ENCODE measurements at regions not wholly inside any gene's neighbourhood (a gene's known extent, or its start where the extent isn't known, plus 50 kb on each side); places are given as distances from the start of the nearest gene placed in this dataset.

DNA sequence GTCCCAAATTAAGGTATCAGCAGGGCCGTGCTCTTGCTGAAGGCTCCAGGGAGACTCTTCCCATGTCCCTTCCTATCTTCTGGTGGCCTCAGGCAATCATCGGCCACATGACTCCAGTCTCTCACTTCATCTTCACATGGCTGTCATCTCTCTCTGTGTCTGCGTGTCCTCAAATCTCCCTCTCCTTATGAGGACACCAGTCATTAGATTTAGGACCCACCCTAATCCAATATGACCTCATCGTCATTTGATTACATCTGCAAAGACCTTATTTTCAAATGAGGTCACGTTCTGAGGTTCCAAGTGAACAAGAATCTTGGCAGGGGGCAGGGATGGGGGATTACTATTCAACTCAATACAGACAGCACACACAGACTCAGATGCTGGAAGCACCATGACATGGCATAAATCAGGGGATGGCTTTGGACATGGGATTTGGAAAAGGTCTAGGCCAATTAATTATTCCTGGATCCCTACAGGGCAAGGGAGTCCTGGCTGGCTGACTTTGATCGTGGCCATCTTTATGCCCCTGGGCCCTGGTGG lies 210.0 kb upstream of the SKOR2 start:
- Histone ChIP-seq H3K4me1 (ENCODE audit: control insufficient read depth, insufficient read depth, low read length) (no peaks in the 10 kb centered on the region), H2AK9ac (replicated peaks; ENCODE audit: low read depth, low read length, poor library complexity) (no peak overlapping the region), H2BK120ac (ENCODE audit: low read depth, low read length) (no peak overlapping the region), H2BK20ac (ENCODE audit: low read depth, low read length) (no peak overlapping the region), H3K56ac (ENCODE audit: extremely low read depth, insufficient read depth, low read length) (no peak overlapping the region), H3K4ac (ENCODE audit: low read depth, low read length) (no peak overlapping the region), H3K9ac (ENCODE audit: low read depth, low read length) (no peak overlapping the region), H2BK5ac (ENCODE audit: low read depth, low read length, poor library complexity, severe bottlenecking) (no peak overlapping the region), H3K9me3 (ENCODE audit: control insufficient read depth, insufficient read depth, low read length) (peaks cover 21% of the 10 kb centered on the region), H3K23ac (ENCODE audit: low read depth, low read length) (no peak overlapping the region), H4K20me1 (ENCODE audit: insufficient read depth, low read length) (no peaks in the 10 kb centered on the region), H3K27ac (ENCODE audit: insufficient read depth, low read length) (no peak overlapping the region), H2BK15ac (ENCODE audit: low read depth, low read length) (no peak overlapping the region), H3K9me1 (ENCODE audit: insufficient read depth, low read length) (no peaks in the 10 kb centered on the region), H3K4me2 (ENCODE audit: low read depth, low read length) (no peak overlapping the region), H3K18ac (ENCODE audit: low read depth, low read length) (no peak overlapping the region), H3K4me3 (ENCODE audit: insufficient read depth, low read depth, low read length) (no peak overlapping the region), H4K8ac (ENCODE audit: low read depth in 2 of 2, low read length in 2 of 2) (no peak overlapping the region), H3K79me1 (ENCODE audit: low read depth in 1 of 2, low read length in 2 of 2) (no peaks in the 10 kb centered on the region), H2AFZ (replicated peaks; ENCODE audit: low read length, poor library complexity) (no peak overlapping the region), H4K91ac (ENCODE audit: insufficient read depth, low read depth, low read length) (no peak overlapping the region), H3K36me3 (ENCODE audit: control insufficient read depth, insufficient read depth, low read length) (no peaks in the 10 kb centered on the region), H2AK5ac (ENCODE audit: low read depth, low read length) (no peak overlapping the region), H3K27me3 (ENCODE audit: control insufficient read depth, insufficient read depth, low read length) (no peaks in the 10 kb centered on the region), H3K14ac (replicated peaks; ENCODE audit: low read depth, low read length) (no peak overlapping the region), H4K5ac (ENCODE audit: low read depth, low read length) (no peak overlapping the region)
- no peak for ATAC-seq (ENCODE audit: low read depth)
- DNase-seq: no peak
- in situ Hi-C loops (cut with MboI; ENCODE audit: low sequenced_read_pairs) (no loop called here), intact Hi-C loops (cut with micrococcal nuclease) (no loop called here), dilution Hi-C loops (cut with HindIII; ENCODE audit: low sequenced_read_pairs, unreplicated experiment) (no loop called here)
- WGBS, 2 experiments (ENCODE audit: extremely low coverage in 2 of 2, insufficient read length in 1 of 2): 63% methylated on average over 2 of the region's 6 CpGs; no CpG with 5 or more reads in 1 of the 2 experiments
- ChIA-PET CTCF (no interaction called here), POLR2A (ENCODE audit: unreplicated experiment) (no interaction called here)
- no TSS peak for BruUV-seq (replicated peaks)
- TF ChIP-seq MXI1 (IDR thresholded peaks at IDR 0.05; ENCODE audit: borderline replicate concordance, low read depth, low read length): no peak
- TF ChIP-seq MAFK (IDR thresholded peaks at IDR 0.05; ENCODE audit: low read depth, low read length): no peak
- no peak for TF ChIP-seq NFE2L2 (IDR thresholded peaks at IDR 0.05; ENCODE audit: low read depth, low read length)
- TF ChIP-seq MAZ (IDR thresholded peaks at IDR 0.05; ENCODE audit: borderline replicate concordance, low read depth, low read length): no peak
- no peak for TF ChIP-seq CHD1 (IDR thresholded peaks at IDR 0.05; ENCODE audit: low read depth, low read length)
- no peak for TF ChIP-seq FOS (IDR thresholded peaks at IDR 0.05; ENCODE audit: low read depth, low read length)
- TF ChIP-seq RFX5 (IDR thresholded peaks at IDR 0.05; ENCODE audit: low read depth, low read length): no peak
- no peak for TF ChIP-seq SMC3 (IDR thresholded peaks at IDR 0.05; ENCODE audit: low read depth, low read length)
- no peak for TF ChIP-seq CEBPB (IDR thresholded peaks at IDR 0.05; ENCODE audit: low read depth, low read length)
- no peak for TF ChIP-seq RCOR1 (IDR thresholded peaks at IDR 0.05; ENCODE audit: insufficient replicate concordance, low read length)
- TF ChIP-seq RAD21 (IDR thresholded peaks at IDR 0.05; ENCODE audit: low read length): no peak
- TF ChIP-seq, protein P1, sequence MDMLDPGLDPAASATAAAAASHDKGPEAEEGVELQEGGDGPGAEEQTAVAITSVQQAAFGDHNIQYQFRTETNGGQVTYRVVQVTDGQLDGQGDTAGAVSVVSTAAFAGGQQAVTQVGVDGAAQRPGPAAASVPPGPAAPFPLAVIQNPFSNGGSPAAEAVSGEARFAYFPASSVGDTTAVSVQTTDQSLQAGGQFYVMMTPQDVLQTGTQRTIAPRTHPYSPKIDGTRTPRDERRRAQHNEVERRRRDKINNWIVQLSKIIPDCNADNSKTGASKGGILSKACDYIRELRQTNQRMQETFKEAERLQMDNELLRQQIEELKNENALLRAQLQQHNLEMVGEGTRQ (IDR thresholded peaks at IDR 0.05; ENCODE audit: low read depth, low read length): no peak
